Mesothelial cell of epicardium (in vitro differentiated cells): ENCODE measurements at regions not wholly inside any gene's neighbourhood (a gene's known extent, or its start where the extent isn't known, plus 50 kb on each side); places are given as distances from the start of the nearest gene placed in this dataset.
"Not testable (repeated sequence)": the region's sequence is repeated elsewhere in the genome, so short reads cannot be mapped to it uniquely, and the experiment has no call there.

Experiments used
- DNase-seq, 2 experiments: peaks; one replicate each; pipeline ENCODE4 v3.0.0; 2021; ENCODE audit warnings: low spot score in 2 of 2; ENCODE audit not compliant: unreplicated experiment in 2 of 2
- H3K27ac Mint-ChIP-seq: 2 replicates; pipeline ENCODE4 v1.8.0; 2021; ENCODE audit warnings: mixed read lengths
- H3K27me3 Mint-ChIP-seq: 2 replicates; pipeline ENCODE4 v1.8.0; 2021; ENCODE audit warnings: low read depth, mixed read lengths
- H3K36me3 Mint-ChIP-seq: 2 replicates; pipeline ENCODE4 v1.8.0; 2021; ENCODE audit warnings: mixed read lengths
- H3K4me1 Mint-ChIP-seq: 2 replicates; pipeline ENCODE4 v1.8.0; 2021; ENCODE audit warnings: mixed read lengths
- H3K4me3 Mint-ChIP-seq: 2 replicates; pipeline ENCODE4 v1.8.0; 2021; ENCODE audit warnings: mild to moderate bottlenecking, moderate library complexity, mixed read lengths
- H3K9me3 Mint-ChIP-seq: 2 replicates; pipeline ENCODE4 v1.8.0; 2021; ENCODE audit warnings: mixed read lengths
- TF ChIP-seq, protein P1 (sequence below): fragments of 200-600 bp; sonication (generic); IDR thresholded peaks from one replicate; pipeline ENCODE4 v1.5.0; 2021; ENCODE audit warnings: antibody characterized with exemption; ENCODE audit not compliant: unreplicated experiment

DNA sequence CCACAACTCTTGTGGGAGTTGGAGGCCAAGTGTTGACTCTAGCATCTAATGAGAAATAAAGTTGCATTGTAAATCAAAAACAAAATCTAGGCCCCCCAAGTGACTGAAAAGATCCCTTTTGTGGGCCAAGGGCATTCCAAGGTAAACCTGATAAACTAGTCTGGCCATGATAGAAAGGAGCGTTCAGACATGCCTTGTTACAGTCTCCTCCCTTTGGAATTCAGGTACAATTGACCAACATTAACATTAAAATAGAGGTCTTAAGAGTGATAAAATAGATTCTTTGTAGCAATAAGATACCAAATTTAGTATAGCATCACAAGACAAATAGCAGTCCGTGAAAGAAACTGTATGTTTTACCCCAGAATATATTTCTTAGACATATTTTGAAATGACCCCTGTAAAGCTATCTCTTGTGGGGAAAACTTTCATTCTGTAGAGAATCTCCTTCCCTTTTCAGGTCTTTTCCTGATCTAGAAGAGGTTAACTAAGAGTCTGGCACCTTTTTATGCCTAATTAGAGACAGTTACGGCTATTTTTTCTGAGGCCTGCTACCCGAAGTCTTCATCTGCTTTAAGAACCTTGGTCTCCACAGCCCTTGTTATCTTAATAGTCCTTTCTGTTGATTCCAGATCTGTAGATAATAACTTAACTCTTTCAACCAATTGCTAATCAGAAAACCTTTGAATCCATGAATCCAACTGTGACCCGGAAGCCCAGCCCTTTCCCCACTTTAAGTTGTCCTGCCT, 495.4 kb upstream of the MMS22L start:
- DNase-seq, result no peak
- no peaks in the 10 kb centered on the region for H3K36me3 Mint-ChIP-seq
- peaks cover 10% of the 10 kb centered on the region for H3K4me1 Mint-ChIP-seq
- no peaks in the 10 kb centered on the region for H3K27me3 Mint-ChIP-seq
- H3K27ac Mint-ChIP-seq, result no peak overlapping the region
- TF ChIP-seq, protein P1, sequence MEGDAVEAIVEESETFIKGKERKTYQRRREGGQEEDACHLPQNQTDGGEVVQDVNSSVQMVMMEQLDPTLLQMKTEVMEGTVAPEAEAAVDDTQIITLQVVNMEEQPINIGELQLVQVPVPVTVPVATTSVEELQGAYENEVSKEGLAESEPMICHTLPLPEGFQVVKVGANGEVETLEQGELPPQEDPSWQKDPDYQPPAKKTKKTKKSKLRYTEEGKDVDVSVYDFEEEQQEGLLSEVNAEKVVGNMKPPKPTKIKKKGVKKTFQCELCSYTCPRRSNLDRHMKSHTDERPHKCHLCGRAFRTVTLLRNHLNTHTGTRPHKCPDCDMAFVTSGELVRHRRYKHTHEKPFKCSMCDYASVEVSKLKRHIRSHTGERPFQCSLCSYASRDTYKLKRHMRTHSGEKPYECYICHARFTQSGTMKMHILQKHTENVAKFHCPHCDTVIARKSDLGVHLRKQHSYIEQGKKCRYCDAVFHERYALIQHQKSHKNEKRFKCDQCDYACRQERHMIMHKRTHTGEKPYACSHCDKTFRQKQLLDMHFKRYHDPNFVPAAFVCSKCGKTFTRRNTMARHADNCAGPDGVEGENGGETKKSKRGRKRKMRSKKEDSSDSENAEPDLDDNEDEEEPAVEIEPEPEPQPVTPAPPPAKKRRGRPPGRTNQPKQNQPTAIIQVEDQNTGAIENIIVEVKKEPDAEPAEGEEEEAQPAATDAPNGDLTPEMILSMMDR, result no peak
- H3K9me3 Mint-ChIP-seq, result peaks cover 10% of the 10 kb centered on the region
- H3K4me3 Mint-ChIP-seq, result no peak overlapping the region

DNA sequence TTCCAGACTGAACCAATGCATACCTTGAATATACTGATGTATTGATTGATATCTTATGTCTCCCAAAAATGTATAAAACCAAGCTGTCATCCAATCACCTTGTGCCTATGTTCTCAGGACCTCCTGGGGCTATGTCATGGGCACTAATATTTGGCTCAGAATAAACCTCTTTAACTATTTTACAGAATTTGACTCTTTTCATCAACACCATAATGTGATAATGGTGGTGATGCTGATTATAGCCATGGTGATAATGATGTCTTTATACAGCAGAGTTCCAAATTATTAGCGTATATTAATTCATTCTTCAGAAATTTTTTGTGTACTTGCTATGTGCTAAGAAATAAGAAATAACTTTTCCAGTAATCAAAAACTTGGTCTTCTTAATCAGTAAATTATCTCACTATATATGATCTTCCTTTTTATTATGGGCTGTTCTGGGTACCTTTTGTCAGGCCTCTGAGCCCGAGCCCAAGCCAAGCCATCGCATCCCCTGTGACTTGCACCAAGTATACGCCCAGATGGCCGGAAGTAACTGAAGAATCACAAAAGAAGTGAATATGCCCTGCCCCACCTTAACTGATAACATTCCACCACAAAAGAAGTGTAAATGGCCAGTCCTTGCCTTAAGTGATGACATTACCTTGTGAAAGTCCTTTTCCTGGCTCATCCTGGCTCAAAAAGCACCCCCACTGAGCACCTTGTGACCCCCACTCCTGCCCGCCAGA, 496.2 kb upstream of the MMS22L start:
- not testable (repeated sequence) for H3K27ac Mint-ChIP-seq, H3K27me3 Mint-ChIP-seq, H3K36me3 Mint-ChIP-seq, DNase-seq, H3K4me3 Mint-ChIP-seq, H3K4me1 Mint-ChIP-seq
- H3K9me3 Mint-ChIP-seq, result peaks cover 10% of the 10 kb centered on the region

DNA sequence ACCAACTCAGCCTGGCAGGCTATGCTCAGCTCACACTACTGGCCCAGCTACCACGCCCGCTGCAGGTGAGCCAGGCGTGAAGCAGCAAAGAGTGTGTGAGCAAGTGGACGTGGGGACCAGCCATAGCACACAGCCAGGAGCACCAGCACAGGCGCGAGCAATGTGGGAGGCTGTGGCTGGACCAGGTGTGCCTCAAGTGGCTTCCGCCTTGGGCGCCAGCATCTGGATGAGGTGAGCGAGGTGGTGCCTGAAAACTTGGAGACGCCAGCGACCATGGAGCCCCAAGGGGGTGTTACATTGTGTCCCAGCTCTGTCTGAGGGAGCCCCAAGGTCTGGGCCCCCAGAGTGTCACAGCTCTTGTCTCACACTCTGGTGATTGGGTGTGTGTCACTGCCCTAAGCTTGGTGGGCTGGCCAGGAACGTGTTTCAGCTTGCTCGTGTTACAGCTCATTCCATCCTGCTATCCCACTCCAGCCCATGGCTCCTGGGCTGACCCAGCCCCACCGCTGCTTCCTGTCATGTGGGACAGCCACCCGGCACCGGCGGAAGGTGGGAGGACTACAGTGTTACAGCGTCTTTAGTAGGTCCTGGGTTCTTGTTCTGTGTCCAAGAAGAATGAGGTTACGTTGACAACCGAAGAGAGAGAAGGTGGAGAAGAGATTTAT, 508.0 kb upstream of the MMS22L start:
- no peak for DNase-seq
- Mint-ChIP-seq H3K36me3 (no peaks in the 10 kb centered on the region), H3K27ac (no peak overlapping the region), H3K9me3 (peaks cover 22% of the 10 kb centered on the region), H3K4me1 (no peaks in the 10 kb centered on the region), H3K27me3 (no peaks in the 10 kb centered on the region), H3K4me3 (no peak overlapping the region)
- TF ChIP-seq, protein P1, result no peak

DNA sequence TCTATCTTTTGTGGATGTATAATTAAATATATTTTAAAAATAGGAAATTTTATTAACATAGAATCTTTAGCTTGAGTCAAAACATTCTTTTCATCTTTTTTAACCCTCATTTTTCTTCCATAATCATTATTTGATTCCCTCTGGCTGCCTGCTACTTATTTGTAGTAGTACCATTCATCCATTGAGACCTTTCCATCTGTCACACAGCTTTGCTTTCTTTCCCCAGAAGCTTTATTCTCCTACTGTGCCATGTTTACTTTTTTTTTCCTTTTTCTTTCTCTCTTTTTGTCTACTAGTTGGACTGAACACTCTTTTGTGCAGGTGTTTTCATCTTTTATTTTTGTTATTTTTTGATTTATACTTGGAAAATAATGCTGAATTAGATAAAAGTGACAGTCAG, 522.6 kb upstream of the MMS22L start:
- Mint-ChIP-seq H3K27ac (no peak overlapping the region), H3K4me1 (peaks cover 2% of the 10 kb centered on the region), H3K4me3 (no peak overlapping the region), H3K36me3 (no peaks in the 10 kb centered on the region), H3K27me3 (no peaks in the 10 kb centered on the region), H3K9me3 (peaks cover 16% of the 10 kb centered on the region)
- no peak for DNase-seq
- TF ChIP-seq, protein P1, result no peak

DNA sequence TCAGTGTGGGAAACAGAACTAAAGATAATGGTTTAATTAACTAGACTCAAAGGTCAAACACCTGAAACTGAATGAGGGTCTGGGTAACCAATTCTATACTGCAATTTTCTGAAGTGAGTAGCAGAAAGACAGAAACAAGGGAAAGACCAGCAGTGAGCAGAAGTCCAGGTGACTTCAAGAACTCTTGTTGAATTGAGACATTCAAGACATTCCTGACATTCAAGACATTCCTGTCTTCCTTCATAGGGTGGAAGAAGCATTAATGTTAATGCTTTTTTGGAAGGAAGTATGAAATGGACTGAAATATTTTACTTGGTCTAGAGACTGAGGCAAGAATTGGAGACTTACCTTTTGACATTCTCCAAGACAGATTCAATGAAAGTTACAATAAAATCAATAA, 529.9 kb upstream of the MMS22L start:
- no peaks in the 10 kb centered on the region for H3K36me3 Mint-ChIP-seq
- H3K4me3 Mint-ChIP-seq, result no peak overlapping the region
- H3K9me3 Mint-ChIP-seq, result peaks cover 18% of the 10 kb centered on the region
- no peak overlapping the region for H3K27ac Mint-ChIP-seq
- no peak for DNase-seq
- no peaks in the 10 kb centered on the region for H3K27me3 Mint-ChIP-seq
- peaks cover 8% of the 10 kb centered on the region for H3K4me1 Mint-ChIP-seq
- TF ChIP-seq, protein P1, result no peak
